ENCODE measurements at regions not wholly inside any gene's neighbourhood (a gene's known extent, or its start where the extent isn't known, plus 50 kb on each side); places are given as distances from the start of the nearest gene placed in this dataset.

DNA sequence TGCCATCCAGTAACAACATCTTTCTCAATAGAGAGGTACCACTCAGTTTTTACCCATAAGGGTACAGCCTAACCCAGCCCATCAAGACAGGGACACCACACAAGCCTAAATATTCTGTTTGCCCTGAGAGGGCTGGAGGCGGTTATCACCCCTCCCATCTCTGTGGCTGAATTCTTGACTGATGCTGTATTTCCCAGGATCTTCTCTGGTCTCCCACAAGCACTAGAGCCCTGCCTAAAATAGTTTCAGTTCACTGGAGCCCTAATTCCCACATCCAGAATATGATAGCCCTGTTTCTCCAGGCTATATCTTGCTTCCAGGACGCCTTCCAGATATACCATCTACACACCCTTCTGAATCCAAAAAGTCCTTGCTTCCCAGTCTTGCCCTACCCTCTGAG, 91.6 kb upstream of the NMU start:
- no peak for TF ChIP-seq CTCF (conservative IDR thresholded peaks at IDR 0.05; ENCODE audit: low read depth, low read length)
- DNase-seq (ENCODE audit: low read depth): no peak
- no peak overlapping the region for H3K4me3 ChIP-seq (ENCODE audit: low read depth, low read length)

- H3K4me3 ChIP-seq (ENCODE audit: low read depth, low read length): no peak overlapping the region
- DNase-seq (ENCODE audit: low read depth): no peak
- no peak for TF ChIP-seq CTCF (conservative IDR thresholded peaks at IDR 0.05; ENCODE audit: low read depth, low read length)
Measured at GRCh38 chr4:55729351-55730279, 90.0 kb upstream of the EXOC1L start.

DNA sequence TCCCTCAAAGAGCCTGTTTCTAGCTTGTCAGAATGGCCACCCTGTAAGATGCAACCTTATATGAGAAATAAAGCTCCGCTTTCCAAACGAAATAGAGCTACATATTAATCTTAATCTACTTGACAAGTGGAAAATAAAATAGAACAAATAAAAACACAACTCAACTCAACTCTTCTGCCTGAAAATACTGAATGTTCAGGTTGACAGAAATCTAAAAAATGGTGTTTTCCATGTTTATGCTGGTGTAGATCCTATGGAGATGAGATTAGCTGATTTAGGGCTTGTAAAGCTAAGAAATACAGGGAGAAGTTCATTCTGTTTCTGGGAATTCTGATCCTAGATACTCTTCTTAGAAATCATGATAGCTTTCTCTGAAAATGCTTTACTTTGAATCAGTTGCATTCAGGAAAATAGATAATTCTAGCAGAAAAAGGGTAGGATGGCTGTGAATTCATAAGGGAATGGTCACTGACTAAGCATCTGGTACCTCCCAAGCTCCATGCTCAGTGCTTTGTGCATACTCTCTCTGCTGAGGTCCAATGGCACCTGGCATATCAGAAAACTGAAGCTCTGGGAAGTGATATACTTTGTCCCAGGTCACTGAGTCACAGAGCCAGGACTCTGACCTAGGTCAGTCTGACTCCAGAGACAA, 89.2 kb upstream of the EXOC1L start:
- TF ChIP-seq CTCF (conservative IDR thresholded peaks at IDR 0.05; ENCODE audit: low read depth, low read length): no peak
- no peak overlapping the region for H3K4me3 ChIP-seq (ENCODE audit: low read depth, low read length)
- DNase-seq (ENCODE audit: low read depth): no peak

- H3K4me3 ChIP-seq (ENCODE audit: low read depth, low read length): no peak overlapping the region
- no peak for DNase-seq (ENCODE audit: low read depth)
- TF ChIP-seq CTCF (conservative IDR thresholded peaks at IDR 0.05; ENCODE audit: low read depth, low read length): no peak
Measured at GRCh38 chr4:55731959-55732358, 87.6 kb upstream of the EXOC1L start.

GRCh38 chr4:55732864-55733263, 86.7 kb upstream of the EXOC1L start:
- DNase-seq (ENCODE audit: low read depth): no peak
- no peak for TF ChIP-seq CTCF (conservative IDR thresholded peaks at IDR 0.05; ENCODE audit: low read depth, low read length)
- H3K4me3 ChIP-seq (ENCODE audit: low read depth, low read length): no peak overlapping the region

DNA sequence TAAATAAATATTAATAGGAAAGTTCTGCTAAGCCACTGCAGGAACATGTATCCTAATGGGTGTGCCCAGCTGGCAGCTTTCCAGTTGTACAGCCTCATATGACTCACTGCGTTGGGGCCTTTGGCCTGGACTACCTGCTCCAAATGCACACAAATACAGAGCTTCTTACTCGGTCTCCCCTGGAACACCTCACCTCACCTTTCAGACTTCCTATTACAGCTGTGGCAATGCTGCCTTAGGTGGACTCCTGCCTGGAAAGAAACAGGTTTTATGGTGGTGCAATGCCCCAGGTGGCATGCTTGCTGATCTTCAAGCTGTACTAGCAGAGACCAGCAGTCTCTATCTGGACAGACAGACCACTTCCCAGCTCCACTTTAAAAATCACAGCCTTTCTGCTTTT, 85.7 kb upstream of the EXOC1L start:
- H3K4me3 ChIP-seq (ENCODE audit: low read depth, low read length): no peak overlapping the region
- peak; percentile 50 for DNase-seq (ENCODE audit: low read depth)
- TF ChIP-seq CTCF (conservative IDR thresholded peaks at IDR 0.05; ENCODE audit: low read depth, low read length): no peak

Data from choroid plexus epithelial cell (primary cell).